Activated CD4-positive, alpha-beta T cell treated with anti-CD3 and anti-CD28 coated beads for 48 hours (primary cell): ENCODE measurements at regions not wholly inside any gene's neighbourhood (a gene's known extent, or its start where the extent isn't known, plus 50 kb on each side); places are given as distances from the start of the nearest gene placed in this dataset.

Source experiments
- DNase-seq: peaks from one replicate; pipeline ENCODE4 v3.0.0-alpha.2; 2020

DNA sequence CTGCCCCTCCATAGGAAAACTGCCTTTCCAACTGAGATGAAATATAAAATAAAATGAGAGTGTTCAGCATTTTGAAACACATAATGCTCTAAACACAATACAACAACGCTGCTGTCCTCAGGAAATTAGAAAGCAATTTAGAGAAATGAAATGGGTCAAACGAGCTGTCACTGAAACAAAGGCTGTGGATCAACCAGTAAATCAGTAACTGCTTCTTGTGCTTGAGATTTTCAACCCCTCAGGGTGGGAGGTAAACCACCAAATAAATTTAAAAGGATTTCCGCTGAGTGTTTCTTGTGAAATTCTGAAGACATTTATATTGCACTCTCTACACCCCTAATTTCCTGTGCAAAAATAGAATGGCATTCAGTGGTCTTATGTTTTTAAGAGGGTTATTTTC lies 657.1 kb upstream of the SEL1L start:
- DNase-seq = no peak

DNA sequence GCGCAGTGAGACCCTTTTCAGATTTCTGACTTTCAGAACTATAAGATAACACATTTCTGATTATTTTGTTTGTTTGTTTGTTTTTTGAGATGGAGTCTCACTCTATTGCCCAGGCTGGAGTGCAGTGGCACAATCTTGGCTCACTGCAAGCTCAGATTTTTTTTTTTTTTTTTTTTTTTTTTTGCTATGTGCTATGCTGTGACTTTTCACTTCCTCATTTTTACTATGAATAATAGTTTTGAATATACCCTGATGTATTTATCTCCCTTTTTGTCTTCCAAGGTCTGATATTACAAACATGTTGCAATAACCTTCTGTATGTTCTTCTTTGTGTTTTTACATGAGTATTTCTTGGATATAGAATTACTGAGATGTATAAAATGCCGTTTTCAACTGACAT lies 658.7 kb upstream of the SEL1L start:
- no peak for DNase-seq

DNA sequence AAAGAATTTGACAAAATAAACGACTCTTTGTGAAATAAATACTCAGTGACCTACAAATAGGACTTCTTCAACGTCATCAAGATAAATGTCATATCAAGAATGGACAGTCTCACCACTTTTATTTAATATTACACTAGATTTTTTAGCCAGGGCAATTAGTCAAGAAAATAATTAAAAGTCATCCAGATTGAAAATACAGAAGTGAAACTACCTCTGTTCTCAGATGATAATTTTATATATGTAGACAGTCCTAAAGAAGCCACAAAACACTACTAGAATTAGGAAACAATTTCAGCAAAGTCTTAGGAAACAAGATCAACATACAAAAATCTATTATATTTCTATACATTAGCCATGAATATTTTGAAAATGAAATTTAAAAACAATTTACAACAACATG lies 689.6 kb upstream of the SEL1L start:
- DNase-seq = no peak

GRCh38 chr14:82224610-82225009 lies 691.0 kb upstream of the SEL1L start:
- DNase-seq = no peak

DNA sequence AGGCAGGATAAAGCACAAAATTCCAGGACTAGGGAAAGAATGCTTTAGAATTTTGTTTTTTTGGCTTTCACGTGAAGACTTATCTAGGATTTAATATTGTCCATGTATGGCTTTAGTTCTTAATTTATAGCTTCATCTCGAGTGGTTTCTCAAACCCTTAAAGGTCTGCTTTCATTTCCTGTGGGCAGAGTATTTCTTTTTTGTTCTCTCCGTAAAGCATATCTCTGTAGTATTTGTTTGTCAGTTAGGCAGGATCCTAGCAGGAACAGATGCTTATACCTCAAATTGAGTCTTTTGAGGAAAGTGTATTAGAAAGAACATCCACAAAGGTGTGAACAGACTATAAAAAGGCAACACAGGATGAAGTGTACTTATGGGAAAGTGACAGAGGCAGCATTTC lies 697.1 kb upstream of the SEL1L start:
- DNase-seq = no peak

GRCh38 chr14:82238649-82239048 lies 705.0 kb upstream of the SEL1L start:
- DNase-seq = no peak

DNA sequence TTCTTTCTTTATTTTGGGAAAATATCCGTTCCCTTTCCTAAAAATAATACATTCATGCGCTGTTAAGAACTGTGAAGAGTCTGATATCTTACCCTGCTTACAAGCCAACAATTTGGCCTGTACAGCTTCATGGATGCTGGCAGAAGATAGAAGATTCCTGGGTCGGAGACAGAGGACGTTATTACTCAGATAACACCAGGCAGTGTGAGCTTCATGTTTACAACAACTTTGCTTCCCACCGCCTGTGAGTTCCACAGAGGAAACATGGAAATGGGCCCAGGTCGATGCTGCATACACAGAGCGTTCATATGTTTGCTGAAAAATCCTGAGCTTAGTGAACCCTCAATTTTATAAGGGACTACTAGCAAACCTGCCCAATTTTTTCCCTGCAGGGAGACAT lies 705.6 kb upstream of the SEL1L start:
- DNase-seq = no peak

GRCh38 chr14:82244791-82245190 lies 711.1 kb upstream of the SEL1L start:
- no peak for DNase-seq

GRCh38 chr14:82251494-82251893 lies 717.8 kb upstream of the SEL1L start:
- DNase-seq = no peak

- DNase-seq = no peak
These were observed 736.6 kb upstream of the SEL1L start for GRCh38 chr14:82270286-82270685.

GRCh38 chr14:82298811-82299210 lies 765.2 kb upstream of the SEL1L start:
- DNase-seq = no peak

DNA sequence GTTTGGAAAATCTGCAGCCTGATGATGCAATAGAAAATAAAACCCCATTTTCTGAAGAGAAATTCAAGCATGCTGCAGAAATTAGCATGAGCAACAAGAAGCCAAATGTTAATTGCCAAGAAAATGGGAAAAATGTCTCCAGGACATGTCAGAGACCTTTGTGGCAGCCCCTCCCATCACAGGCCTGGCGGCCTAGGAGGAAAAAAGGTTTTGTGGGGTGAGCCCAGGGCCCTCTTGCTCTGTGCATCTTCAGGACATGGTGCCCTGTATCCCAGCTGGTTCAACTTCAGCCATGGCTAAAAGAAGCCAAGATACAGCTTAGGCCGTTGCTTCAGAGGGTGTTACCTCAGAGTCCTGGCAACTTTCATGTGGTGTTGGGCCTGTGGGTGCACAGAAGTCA lies 775.5 kb upstream of the SEL1L start:
- no peak for DNase-seq

GRCh38 chr14:82313889-82314288 lies 780.2 kb upstream of the SEL1L start:
- DNase-seq = no peak

DNA sequence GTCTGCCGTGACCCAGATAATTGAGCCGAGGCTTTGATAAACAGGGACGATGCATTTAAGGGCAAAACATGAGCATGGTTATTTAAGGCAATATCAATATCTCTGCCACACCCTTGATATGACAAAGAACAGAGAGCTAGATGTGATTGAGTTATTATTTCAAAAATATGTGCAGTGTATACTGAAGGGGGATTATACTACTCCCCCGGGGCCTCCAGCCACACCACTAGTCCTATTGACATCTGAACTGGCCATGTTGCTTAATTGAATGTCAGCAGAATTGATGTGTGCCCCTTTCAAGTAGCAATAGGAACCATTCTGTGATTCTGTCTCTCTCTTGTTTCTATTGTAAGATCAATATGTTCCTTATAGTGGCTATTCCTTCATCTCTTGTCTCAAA lies 794.8 kb upstream of the SEL1L start:
- no peak for DNase-seq

DNA sequence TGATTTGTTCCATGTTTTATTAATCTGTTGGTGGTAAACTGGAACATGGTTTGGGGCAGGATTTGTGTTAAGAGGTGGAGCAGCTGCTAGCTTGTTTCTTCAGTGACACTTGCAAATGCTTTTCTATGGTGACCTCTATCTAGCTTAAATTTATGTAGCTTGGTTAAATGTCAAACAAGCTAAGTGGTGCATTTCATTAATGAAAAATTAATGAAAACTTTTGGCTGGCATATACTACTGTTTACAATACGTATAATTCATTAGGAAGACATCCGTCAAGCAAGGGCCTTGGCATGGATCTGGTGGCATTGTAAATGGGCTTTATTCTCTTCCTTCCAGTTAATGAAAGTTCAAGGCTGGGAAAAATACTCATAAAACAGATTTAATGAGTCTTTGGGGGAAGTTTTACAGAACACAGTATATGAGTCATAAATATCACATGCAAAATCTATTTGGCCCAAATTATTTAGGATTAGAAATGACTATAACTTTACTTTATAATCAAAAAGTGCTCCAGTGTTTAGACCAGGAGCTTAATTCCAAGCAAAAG lies 807.7 kb upstream of the SEL1L start:
- no peak for DNase-seq

DNA sequence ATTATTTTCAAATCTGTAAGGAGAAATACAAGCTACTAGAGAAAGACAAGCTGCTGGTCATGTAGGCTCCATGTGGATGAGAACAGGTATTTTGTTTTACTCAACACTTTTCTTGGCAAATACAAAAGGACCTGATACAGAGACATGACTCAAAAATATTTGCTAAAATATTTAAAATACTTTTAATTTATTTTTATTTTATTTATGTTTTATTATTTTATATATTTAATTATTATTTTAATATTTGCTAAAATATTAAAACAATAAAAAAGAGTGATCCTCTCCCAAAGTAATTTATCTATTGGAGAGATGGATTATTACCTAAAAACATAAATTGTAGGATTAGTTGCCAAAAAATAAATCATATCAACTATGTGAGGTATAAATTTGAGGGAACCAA lies 808.9 kb upstream of the SEL1L start:
- DNase-seq = no peak

DNA sequence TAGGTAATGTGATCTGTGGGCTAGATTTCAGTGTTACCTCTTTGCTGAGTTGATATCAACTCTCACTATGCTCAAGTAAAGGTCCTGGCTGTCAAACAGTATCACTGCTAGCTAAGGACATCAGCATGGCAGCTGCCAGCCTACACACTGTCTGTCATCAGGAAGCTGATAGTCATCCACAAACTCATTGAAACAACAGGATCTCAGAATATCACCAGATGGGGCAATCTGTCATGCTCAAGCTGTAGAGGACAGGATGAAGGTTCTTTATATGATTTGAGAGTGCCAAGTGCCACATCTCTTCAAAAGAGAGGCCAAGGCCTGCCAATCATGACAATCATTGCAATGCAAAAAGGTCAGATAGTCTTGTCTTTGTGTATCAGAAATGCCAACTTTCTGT lies 811.5 kb upstream of the SEL1L start:
- no peak for DNase-seq

DNA sequence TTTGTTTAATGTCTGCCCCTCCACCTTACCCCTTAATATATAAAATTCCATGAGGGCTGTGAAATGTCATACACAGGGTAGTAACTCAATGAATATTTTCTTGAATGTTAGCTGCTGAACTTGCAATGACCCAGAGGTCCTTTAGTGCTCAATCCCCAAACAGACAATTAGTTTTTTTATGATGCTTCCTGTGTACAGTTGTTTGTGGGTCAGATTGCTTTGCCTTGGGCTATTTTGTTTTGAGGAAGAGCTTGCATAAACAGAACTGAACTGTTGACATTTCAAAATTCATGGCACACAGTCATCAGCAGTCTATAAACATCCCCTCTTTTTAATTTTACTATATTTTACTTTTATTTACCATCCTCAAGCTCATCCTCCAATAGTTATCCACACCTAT lies 820.5 kb upstream of the SEL1L start:
- no peak for DNase-seq

DNA sequence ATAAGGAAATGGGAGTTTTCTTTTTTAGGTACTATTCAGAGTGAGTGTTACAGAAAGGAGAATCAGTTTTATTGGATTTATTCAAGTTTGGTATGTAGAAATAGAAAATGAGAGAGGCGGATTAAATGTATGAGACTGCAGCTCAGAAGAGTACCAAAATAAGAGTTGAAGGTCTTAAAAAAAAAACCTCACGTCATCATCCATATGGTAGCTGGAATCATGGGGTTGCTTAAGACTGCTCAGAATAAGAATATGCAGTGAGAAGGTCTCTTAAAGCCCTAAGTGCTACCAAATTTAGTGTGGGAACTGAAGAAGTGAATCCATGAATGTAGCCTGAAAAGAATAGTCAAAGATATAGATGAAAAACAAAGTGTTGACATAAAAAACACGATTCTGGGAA lies 825.5 kb upstream of the SEL1L start:
- DNase-seq = no peak

DNA sequence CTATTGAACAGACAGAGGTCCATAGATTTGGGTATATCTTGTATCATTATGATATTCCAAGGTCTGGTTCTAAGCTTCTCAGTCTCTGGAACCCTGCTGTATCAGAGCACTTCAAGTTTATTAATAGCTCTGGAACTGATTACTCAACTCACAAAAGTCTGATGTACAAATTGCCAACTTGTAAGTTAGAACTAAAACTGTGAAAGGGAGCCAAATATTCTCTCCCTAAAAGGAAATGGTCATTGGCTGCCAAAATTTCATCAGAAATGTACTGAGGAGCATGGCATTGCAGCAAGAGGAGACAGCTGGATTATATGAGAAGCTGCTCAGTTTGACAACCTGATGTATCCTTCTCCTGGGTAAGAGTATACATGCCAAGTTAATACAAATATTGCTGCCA lies 828.8 kb upstream of the SEL1L start:
- DNase-seq = no peak

- DNase-seq = no peak
These were observed 831.8 kb upstream of the SEL1L start for GRCh38 chr14:82365471-82365870.

DNA sequence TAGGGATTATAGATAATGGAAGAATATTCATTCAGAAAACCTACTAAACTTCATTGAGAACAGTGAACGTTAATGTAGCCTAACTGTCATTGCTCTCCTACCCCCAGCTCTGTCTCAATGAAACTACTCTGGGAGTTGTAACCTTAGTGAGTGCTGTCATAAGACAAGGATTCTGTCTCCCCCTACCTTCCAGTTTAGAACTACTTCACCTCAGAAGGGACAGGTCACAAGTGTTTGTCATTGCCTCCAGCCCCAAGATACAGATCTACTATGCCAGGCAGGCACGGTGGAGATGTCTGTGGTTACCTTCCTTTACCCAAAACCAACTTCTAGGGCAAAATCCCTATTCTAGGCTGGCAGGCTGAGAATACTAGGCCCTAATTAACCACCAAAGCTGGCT lies 833.1 kb upstream of the SEL1L start:
- no peak for DNase-seq

GRCh38 chr14:82379291-82379690 lies 845.6 kb upstream of the SEL1L start:
- no peak for DNase-seq

GRCh38 chr14:82385048-82385447 lies 851.4 kb upstream of the SEL1L start:
- DNase-seq = no peak

DNA sequence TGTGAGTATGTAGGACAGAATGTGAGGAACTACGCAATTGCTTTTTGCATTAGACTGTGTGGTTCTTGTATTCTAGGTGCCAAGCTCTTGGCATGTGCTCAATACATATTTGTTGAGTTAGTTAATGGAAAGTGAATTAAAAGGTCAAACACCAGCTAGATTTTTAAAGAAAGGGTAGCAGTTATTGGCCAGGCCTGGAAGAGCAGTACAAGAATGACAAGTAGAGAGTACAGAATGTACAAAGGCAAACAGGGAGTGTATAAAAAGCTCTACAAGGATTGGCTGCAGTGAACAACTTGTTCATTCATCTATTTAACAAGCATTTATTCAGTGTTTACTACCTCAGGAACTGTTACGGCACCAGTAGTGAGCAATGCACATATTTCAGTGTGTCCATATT lies 854.0 kb upstream of the SEL1L start:
- DNase-seq = no peak

GRCh38 chr14:82388488-82388887 lies 854.8 kb upstream of the SEL1L start:
- no peak for DNase-seq
